ENCODE measurements at regions not wholly inside any gene's neighbourhood (a gene's known extent, or its start where the extent isn't known, plus 50 kb on each side); places are given as distances from the start of the nearest gene placed in this dataset.

- TF ChIP-seq YY1 (IDR thresholded peaks at IDR 0.05; ENCODE audit: insufficient read depth, insufficient read length) (no peak), ZNF274 (IDR thresholded peaks at IDR 0.05; ENCODE audit: low read depth, low read length) (no peak)
These were observed 115.7 kb upstream of the FUT8 start for GRCh38 chr14:65296876-65297275.
